Gastroesophageal sphincter (tissue), 4 donors: ENCODE measurements at regions not wholly inside any gene's neighbourhood (a gene's known extent, or its start where the extent isn't known, plus 50 kb on each side); places are given as distances from the start of the nearest gene placed in this dataset.

ENCODE experiments used
- ATAC-seq: fragments of 150-250 bp; one replicate; pipeline ENCODE4 v1.9.1; 2016; ENCODE audit warnings: mild to moderate bottlenecking, moderate library complexity
- H3K27ac ChIP-seq, 4 donors: fragments of 200-600 bp; sonication (generic) in 3 of 4; 1 replicate in 3 of 4; 2 replicates in 1 of 4; pipeline ENCODE4 v1.5.1; 2016 to 2019
- H3K27me3 ChIP-seq: fragments of 200-600 bp; sonication (generic); one replicate; pipeline ENCODE4 v1.5.1; 2019
- H3K36me3 ChIP-seq, 2 donors: fragments of 200-600 bp; sonication (generic); one replicate each; pipeline ENCODE4 v1.5.1; 2019; ENCODE audit warnings: control low read depth in 1 of 2
- H3K4me1 ChIP-seq, 3 donors: fragments of 200-600 bp; sonication (generic); 1 replicate in 2 of 3; 2 replicates in 1 of 3; pipeline ENCODE4 v1.5.1; 2016 to 2019; ENCODE audit warnings: control low read depth in 2 of 3
- H3K4me3 ChIP-seq, 2 donors: fragments of 200-600 bp; sonication (generic); one replicate each; pipeline ENCODE4 v1.5.1; 2019; ENCODE audit warnings: mild to moderate bottlenecking in 1 of 2, moderate library complexity in 1 of 2
- H3K9me3 ChIP-seq, 3 donors: fragments of 200-600 bp; sonication (generic); one replicate each; pipeline ENCODE4 v1.5.1; 2017 to 2019; ENCODE audit warnings: control low read depth in 2 of 3
- CTCF ChIP-seq, 4 experiments: fragments of 200-600 bp in 2 of 4; fragments of 450-650 bp in 2 of 4; sonication (generic) in 1 of 4; IDR thresholded peaks; one replicate each; pipeline ENCODE4 v1.5.1; 2017 to 2019; ENCODE audit warnings: antibody characterized with exemption in 4 of 4, mild to moderate bottlenecking in 2 of 4, moderate library complexity in 2 of 4
- EP300 ChIP-seq: sonication (generic); formaldehyde crosslinking; IDR thresholded peaks from one replicate; pipeline ENCODE4 v1.6.1; 2017; ENCODE audit warnings: antibody characterized with exemption, mild to moderate bottlenecking
- POLR2A ChIP-seq, 2 donors: fragments of 450-650 bp; IDR thresholded peaks; one replicate each; pipeline ENCODE4 v1.6.1; 2017; ENCODE audit warnings: antibody characterized with exemption in 2 of 2, mild to moderate bottlenecking in 2 of 2, moderate library complexity in 1 of 2
- POLR2AphosphoS5 ChIP-seq: sonication (generic); formaldehyde crosslinking; IDR thresholded peaks from one replicate; pipeline ENCODE4 v1.6.1; 2017; ENCODE audit warnings: antibody characterized with exemption
- WGBS, 2 donors: methylation state at CpG; one replicate each; pipeline ENCODE4 v1.1.5; 2018; ENCODE audit warnings: low coverage in 1 of 2; 5-methylcytosine and 5-hydroxymethylcytosine counted together

GRCh38 chr4:128459547-128459946 is 171.9 kb upstream of the PGRMC2 start:
- no peaks in the 10 kb centered on the region for H3K36me3 ChIP-seq
- no peaks in the 10 kb centered on the region for H3K27me3 ChIP-seq
- H3K4me3 ChIP-seq, result no peak overlapping the region
- no peaks in the 10 kb centered on the region for H3K9me3 ChIP-seq
- peaks cover 0 to 1% (median 0%) of the 10 kb centered on the region in 3 donors for H3K4me1 ChIP-seq
- no peak for ATAC-seq
- TF ChIP-seq CTCF (IDR thresholded peaks at IDR 0.05), result no peak
- no peak for TF ChIP-seq POLR2AphosphoS5
- no peak for TF ChIP-seq EP300
- TF ChIP-seq POLR2A (IDR thresholded peaks at IDR 0.05), result no peak
- WGBS, 2 donors, result 73 to 92% methylated on average over 2 to 3 of the region's 3 CpGs
- H3K27ac ChIP-seq, result no peak overlapping the region

GRCh38 chr4:128458816-128459215 is 171.2 kb upstream of the PGRMC2 start:
- Histone ChIP-seq H3K36me3 (no peaks in the 10 kb centered on the region), H3K4me3 (no peak overlapping the region)
- TF ChIP-seq CTCF (IDR thresholded peaks at IDR 0.05) (no peak), POLR2AphosphoS5 (no peak), POLR2A (IDR thresholded peaks at IDR 0.05) (no peak)

GRCh38 chr4:128457726-128458125 is 170.1 kb upstream of the PGRMC2 start:
- H3K9me3 ChIP-seq, result no peaks in the 10 kb centered on the region
- WGBS, 2 donors, result 70 to 73% methylated on average over 2 of the region's 2 CpGs
- peaks cover 0 to 18% (median 0%) of the 10 kb centered on the region in 3 donors for H3K4me1 ChIP-seq
- no peak overlapping the region for H3K4me3 ChIP-seq
- ATAC-seq, result no peak
- no peak for TF ChIP-seq POLR2AphosphoS5
- TF ChIP-seq CTCF (IDR thresholded peaks at IDR 0.05), result no peak
- no peak for TF ChIP-seq EP300
- TF ChIP-seq POLR2A (IDR thresholded peaks at IDR 0.05), result no peak
- H3K27ac ChIP-seq, result no peak overlapping the region
- H3K36me3 ChIP-seq, result no peaks in the 10 kb centered on the region
- no peaks in the 10 kb centered on the region for H3K27me3 ChIP-seq

More at GRCh38 chr4:128458816-128459215, 171.2 kb upstream of the PGRMC2 start:
- no peak overlapping the region for H3K27ac ChIP-seq
- no peaks in the 10 kb centered on the region for H3K27me3 ChIP-seq
- H3K9me3 ChIP-seq, result no peaks in the 10 kb centered on the region
- H3K4me1 ChIP-seq, result peaks cover 0 to 8% (median 0%) of the 10 kb centered on the region in 3 donors
- WGBS, 2 donors, result 86 to 92% methylated on average over 3 of the region's 3 CpGs
- ATAC-seq, result no peak

- TF ChIP-seq POLR2A (IDR thresholded peaks at IDR 0.05) (no peak), CTCF (IDR thresholded peaks at IDR 0.05) (no peak), POLR2AphosphoS5 (no peak), EP300 (no peak)
- Histone ChIP-seq H3K4me3 (no peak overlapping the region), H3K4me1 (peaks cover 0 to 18% (median 0%) of the 10 kb centered on the region in 3 donors), H3K36me3 (no peaks in the 10 kb centered on the region), H3K27me3 (no peaks in the 10 kb centered on the region), H3K27ac (no peak overlapping the region), H3K9me3 (no peaks in the 10 kb centered on the region)
- ATAC-seq, result no peak
- 79% methylated on average over 2 of the region's 4 CpGs; no CpG with 5 or more reads in 1 of the 2 donors for WGBS, 2 donors
Observed at GRCh38 chr4:128456171-128456570, 168.6 kb upstream of the PGRMC2 start.

- TF ChIP-seq POLR2AphosphoS5 (no peak), POLR2A (IDR thresholded peaks at IDR 0.05) (no peak), CTCF (IDR thresholded peaks at IDR 0.05) (no peak), EP300 (no peak)
- Histone ChIP-seq H3K27me3 (no peaks in the 10 kb centered on the region), H3K27ac (no peak overlapping the region), H3K4me3 (no peak overlapping the region), H3K4me1 (peaks cover 0 to 18% (median 0%) of the 10 kb centered on the region in 3 donors), H3K9me3 (no peaks in the 10 kb centered on the region), H3K36me3 (no peaks in the 10 kb centered on the region)
- no CpG with 5 or more reads among the region's 1 CpG for WGBS, 2 donors
- no peak for ATAC-seq
Observed at GRCh38 chr4:128455480-128455879, 167.9 kb upstream of the PGRMC2 start.
